HG03175 (cell line): ENCODE measurements at regions not wholly inside any gene's neighbourhood (a gene's known extent, or its start where the extent isn't known, plus 50 kb on each side); places are given as distances from the start of the nearest gene placed in this dataset.
"Not testable (repeated sequence)": the region's sequence is repeated elsewhere in the genome, so short reads cannot be mapped to it uniquely, and the experiment has no call there.

Experiments used
- ATAC-seq: cut with Tn5 transposase; IDR thresholded peaks from one replicate; pipeline ENCODE4 v1.9.1; 2021; ENCODE audit warnings: mild to moderate bottlenecking, moderate library complexity; ENCODE audit not compliant: unreplicated experiment

GRCh38 chr11:96760306-96760705 lies 370.5 kb downstream of the JRKL start:
- ATAC-seq: no peak

GRCh38 chr11:96760815-96761214 lies 371.0 kb downstream of the JRKL start:
- ATAC-seq: no peak

DNA sequence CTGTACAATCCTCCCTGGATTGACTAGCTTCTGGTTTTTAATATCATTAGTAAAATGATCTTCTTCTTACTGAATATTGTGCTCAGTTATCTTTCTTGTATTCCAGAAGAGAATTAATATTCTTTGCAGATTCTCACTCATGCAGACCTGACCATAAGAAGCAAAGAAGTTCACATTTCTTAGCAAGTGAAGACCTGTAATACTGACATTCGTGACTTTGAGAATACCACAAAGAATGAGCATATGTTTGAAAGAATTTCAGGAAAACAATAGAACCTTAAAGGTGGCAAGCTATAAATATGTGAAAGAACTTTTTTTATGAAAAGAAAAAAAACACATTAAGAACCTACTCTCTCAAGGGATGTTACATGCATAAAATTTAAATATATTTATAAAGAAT lies 371.6 kb downstream of the JRKL start:
- ATAC-seq: no peak

GRCh38 chr11:96763244-96763643 lies 373.4 kb downstream of the JRKL start:
- ATAC-seq: no peak

GRCh38 chr11:96778272-96778671 lies 388.5 kb downstream of the JRKL start:
- no peak for ATAC-seq

DNA sequence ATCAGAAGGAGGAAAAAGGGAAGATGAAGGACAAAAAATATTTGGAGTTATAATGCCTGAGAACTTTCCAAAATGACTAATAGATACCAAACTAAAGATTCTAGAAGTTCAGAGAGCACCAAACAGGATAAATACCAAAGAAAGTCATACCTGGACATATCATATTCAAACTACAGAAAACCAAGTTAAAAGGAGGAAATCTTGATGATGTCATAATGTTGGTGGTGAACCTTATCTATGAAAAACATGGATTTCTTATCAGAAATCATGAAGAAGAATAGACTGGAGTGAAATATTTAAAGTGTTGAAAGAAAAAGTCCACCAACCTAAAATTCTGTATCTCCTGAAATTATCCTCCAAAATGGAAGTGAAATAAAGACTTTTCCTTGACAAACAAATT lies 389.2 kb downstream of the JRKL start:
- ATAC-seq: no peak

GRCh38 chr11:96781082-96781481 lies 391.3 kb downstream of the JRKL start:
- no peak for ATAC-seq

GRCh38 chr11:96782632-96783031 lies 392.8 kb downstream of the JRKL start:
- ATAC-seq: no peak

GRCh38 chr11:96783311-96783710 lies 393.5 kb downstream of the JRKL start:
- ATAC-seq: no peak

DNA sequence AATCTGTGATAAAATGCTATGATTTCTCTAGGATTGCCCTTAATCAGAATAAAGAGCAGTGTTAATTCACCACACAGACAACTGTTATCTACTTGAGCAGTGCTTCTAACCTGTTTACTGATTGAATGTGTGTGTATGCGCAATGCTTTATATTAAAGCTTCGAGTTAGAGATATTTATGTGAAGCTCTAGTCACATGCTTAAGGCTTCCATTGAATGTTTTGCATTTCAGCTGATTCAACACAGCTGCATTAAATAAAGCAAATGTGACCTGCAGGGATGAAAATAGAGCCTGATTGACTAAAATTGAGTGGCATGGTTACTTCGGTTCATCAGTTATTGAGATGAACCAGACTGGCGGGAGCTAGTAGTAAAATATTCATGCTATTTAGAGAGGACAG lies 395.3 kb downstream of the JRKL start:
- no peak for ATAC-seq

GRCh38 chr11:96794152-96794551 lies 404.3 kb downstream of the JRKL start:
- no peak for ATAC-seq

- no peak for ATAC-seq
These were observed 408.6 kb downstream of the JRKL start for GRCh38 chr11:96798445-96798844.

DNA sequence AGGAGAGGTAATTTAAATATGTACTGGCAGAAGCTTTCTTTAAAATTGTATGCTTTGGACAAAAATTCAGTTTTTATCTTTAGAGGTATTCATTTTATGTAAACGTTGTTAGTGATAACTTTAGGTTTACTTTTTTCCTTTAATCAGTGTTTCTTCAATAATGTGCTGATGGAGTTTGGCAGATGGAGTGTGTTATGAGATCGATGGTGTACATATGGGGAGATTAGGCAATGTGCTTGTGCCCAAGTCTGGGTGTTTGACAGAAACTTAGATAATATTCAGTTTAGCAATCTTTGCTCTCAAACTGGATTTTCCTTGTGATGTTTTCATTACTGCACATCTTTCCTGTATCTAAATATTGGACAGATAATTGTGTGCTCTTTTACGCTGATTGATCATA lies 425.4 kb downstream of the JRKL start:
- no peak for ATAC-seq

DNA sequence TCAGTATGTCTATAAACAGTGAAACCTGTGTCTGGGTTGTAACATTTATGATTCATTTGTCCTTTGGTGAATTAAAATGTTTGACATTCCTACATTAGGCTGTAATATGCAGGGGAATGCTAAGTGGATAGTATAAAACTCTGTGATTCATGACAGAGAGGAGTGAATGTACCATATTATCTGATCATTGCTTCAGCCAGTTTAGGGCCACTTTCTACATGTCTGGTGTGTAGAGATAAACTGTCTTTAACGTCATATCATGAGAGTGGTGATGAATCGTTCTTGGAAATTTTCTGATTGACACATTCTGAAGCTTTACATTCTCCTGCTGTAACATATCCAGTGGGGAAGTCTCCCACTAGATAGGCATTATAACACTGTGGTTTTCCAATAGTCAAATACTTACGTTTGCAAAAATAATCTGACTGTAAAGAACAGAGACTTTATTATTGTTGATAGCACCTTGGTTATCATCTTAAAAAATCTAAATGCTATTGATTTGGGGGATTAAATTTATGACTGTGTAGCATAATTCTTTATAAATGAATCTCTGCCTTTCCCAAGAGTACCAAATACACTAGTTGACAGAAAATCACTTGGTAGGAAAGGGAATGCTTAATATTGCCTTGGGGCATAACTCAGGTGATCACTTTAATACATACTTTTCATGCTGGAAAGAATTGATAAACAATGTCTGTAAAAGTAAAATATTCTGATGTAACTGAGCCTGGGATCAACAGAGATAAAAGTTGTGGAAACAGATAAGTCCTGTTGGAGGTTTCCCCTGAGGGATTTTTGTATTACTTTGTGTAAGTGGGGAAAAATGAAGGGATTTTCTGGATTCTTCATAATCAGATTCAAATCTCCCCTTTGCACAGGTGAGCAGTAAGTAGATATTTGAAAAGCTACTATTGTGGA lies 427.9 kb downstream of the JRKL start:
- ATAC-seq: no peak

- ATAC-seq: no peak
These were observed 437.4 kb downstream of the JRKL start for GRCh38 chr11:96827164-96827563.

DNA sequence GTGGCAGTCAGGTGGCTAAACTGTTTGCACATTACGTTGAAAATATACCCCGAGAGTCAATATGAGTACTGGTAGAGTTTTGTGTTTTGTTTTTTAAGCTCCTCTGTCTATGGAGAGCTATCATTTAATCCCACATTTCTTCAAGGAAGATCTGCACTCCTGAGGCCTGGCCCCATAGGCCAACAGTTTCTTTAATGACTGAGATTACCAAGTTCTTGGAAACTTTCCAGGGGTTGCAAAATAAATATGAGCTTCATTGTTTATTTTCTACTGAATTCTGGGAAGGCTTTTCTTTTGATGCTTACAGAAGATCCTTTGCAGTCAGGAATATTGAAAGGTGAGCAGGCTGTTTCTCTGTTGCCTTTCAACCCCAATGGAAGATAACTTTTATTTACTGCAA lies 452.0 kb downstream of the JRKL start:
- ATAC-seq: no peak

DNA sequence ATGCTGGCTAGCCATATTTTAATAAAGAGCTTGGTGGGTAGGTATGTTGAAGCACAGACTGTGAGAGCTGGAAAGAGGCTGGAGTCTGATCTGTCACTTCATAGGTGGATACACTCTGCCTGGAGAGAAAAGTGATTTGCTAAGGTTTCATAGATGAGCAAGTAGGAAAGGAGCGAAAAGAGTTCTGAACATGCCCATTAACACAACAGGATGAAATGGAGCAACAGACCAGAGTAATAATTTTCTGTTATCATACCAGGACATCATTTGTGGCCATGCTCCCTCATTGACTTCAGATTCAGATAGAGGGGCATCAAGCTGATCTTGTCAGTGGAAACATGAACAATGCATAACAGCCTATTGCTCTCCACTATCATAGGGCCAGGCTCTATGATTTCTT lies 452.9 kb downstream of the JRKL start:
- ATAC-seq: no peak

DNA sequence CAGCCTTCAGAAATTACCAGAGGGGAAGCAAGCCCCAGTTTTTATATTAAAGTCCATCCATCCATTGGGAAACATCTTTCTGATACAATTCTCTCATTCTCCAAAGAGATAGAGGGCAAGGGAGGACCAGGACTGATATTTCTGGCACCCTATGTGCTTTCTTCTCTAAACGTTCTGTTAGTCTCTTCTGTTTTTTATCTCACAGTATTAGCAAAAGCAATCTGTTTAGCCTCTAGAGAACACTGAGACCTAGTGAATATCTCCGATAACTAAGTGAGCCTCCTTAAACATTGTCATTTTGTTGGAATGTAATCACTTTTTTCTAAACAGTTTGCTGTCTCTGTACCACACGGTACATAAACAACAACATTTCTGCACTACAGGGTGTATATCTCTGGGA lies 464.6 kb downstream of the JRKL start:
- ATAC-seq: no peak

- not testable (repeated sequence) for ATAC-seq
These were observed 471.9 kb downstream of the JRKL start for GRCh38 chr11:96861722-96862121.

GRCh38 chr11:96863520-96863919 lies 473.7 kb downstream of the JRKL start:
- ATAC-seq: no peak

DNA sequence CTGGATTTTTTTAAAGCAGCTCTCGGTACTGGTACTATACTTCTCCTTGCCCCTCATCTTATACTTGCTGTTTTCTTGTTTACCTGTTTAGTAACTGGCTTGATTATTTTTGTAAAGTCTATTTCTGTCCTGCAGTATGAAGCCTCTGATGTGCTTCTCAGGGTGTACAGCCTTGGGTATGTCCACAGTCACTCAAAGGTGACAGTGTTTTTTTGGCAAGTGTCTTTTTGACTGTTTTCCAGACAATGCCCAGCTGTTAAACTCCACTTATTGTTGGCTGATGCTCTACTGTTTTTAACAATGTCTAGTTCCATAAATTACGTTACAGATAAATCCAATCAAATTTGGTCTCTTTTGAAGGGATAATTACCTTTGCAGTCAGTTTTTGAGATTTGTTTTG lies 475.2 kb downstream of the JRKL start:
- ATAC-seq: no peak

DNA sequence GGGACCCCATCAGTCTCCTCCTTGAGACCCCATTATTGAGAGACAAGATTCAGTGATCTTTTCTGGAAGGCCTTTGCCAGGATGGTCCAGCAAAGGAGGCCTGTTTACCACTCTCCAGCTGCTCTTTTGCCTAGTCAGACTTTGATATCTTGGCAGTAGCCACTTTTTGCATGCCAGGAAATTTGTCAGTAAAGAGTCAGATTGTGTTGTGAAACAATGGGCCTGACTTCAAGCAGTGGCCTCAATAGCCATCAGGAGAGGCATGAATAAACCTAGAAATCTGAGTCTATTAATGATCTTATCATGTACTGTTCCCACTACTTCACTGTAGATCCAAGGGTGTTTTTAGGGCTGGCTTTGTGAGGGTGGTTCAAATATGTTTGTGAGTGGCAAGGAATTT lies 479.4 kb downstream of the JRKL start:
- ATAC-seq: no peak

- ATAC-seq: no peak
These were observed 485.9 kb downstream of the JRKL start for GRCh38 chr11:96875712-96876111.
